GM12875 (cell line): ENCODE measurements at regions not wholly inside any gene's neighbourhood (a gene's known extent, or its start where the extent isn't known, plus 50 kb on each side); places are given as distances from the start of the nearest gene placed in this dataset.

Source experiments
- H3K4me3 ChIP-seq: one replicate; pipeline ENCODE4 v1.5.1; 2011; ENCODE audit warnings: low read depth, low read length, control low read depth
- TF ChIP-seq, protein P1 (sequence below): IDR thresholded peaks from 2 replicates; pipeline ENCODE4 v1.5.1; 2011; ENCODE audit warnings: low read depth, mild to moderate bottlenecking, control low read depth, inconsistent platforms, low read length, moderate library complexity, borderline replicate concordance; ENCODE audit not compliant: insufficient read depth

DNA sequence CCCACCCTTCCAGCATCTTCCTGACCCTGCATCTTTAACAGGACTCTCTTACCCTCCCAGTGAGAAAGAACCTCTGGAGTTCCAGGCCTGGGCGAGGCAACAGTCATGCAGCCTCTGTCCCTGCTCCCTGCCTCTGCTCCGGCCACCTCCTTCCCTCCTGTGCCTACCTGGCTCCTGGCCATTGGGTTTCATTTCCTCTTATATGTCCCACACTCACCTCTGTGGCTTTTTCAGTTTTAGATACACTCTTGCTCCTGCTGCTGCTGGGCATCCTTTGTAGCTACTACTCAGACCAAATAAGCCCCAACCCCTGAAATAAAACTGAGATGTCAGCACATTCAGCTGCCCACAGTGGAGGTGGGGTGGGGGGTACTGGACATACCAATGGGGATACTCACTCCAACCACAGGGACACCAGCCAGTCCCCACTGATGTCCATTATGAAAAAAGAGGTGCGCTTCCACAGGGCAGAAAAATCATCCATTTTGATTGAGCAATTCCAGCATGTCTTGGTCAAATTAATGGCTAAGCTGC, 99.1 kb upstream of the NRXN3 start:
- TF ChIP-seq, protein P1, sequence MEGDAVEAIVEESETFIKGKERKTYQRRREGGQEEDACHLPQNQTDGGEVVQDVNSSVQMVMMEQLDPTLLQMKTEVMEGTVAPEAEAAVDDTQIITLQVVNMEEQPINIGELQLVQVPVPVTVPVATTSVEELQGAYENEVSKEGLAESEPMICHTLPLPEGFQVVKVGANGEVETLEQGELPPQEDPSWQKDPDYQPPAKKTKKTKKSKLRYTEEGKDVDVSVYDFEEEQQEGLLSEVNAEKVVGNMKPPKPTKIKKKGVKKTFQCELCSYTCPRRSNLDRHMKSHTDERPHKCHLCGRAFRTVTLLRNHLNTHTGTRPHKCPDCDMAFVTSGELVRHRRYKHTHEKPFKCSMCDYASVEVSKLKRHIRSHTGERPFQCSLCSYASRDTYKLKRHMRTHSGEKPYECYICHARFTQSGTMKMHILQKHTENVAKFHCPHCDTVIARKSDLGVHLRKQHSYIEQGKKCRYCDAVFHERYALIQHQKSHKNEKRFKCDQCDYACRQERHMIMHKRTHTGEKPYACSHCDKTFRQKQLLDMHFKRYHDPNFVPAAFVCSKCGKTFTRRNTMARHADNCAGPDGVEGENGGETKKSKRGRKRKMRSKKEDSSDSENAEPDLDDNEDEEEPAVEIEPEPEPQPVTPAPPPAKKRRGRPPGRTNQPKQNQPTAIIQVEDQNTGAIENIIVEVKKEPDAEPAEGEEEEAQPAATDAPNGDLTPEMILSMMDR = no peak
- H3K4me3 ChIP-seq = no peak overlapping the region

DNA sequence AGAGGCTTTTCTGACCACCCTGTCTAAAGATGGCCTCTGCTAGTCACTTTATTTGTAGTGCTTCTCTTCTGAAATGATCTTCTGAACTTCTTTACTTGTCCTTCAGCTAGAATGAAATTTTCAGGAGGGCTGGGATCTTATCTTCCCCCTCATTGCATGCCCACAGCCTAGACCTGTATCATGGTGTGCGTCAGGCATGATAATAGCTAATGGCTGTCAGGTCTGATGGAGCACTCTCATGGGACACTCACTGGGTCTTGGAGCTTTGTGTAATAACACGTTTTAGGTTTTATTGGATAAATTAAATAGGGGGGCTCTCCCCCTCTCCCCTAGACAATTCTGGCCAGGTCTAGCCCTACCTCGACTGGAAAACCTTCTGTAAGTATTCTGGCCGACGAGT, 97.1 kb upstream of the NRXN3 start:
- TF ChIP-seq, protein P1 = no peak

DNA sequence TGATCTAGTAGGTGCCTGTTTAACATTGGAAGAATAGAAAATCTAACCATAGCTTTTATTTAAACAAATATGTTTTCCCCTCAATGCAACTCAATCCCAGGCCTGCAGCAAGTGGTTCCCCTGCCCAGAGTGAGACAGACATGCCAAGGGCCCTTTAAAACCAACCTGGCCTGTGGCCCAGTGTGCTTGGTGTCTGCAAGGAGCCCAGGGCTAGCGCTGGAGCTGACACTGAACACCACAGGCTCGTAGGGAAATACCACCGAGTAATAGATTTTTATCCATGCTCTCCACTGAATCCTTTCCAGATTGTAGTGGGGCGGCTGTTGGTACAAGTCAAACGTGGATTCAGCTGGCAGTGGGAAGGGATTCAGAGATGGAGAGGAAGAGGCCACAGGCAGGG, 95.6 kb upstream of the NRXN3 start:
- no peak overlapping the region for H3K4me3 ChIP-seq
- TF ChIP-seq, protein P1 = no peak

More for the DNA sequence above, 97.1 kb upstream of the NRXN3 start:
- H3K4me3 ChIP-seq = no peak overlapping the region

DNA sequence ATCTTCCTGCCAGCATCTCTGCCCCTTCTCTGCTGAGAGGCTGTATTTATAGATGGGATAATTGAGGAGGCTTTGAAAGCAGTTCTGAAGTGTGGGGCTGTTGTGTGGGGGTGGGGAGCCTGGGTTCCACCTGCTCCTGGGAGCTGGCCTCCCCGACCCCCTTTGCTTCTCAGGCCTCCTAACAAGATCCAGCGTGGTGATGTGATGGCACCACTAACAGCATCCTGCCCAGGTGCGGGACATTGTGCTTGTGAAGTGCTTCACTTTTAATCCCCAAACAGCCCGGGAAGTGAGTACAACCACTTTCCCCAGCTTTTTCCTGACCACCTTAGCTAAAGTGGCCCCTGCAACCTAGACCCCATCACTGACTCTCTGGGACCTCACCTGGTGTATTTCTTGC, 95.1 kb upstream of the NRXN3 start:
- H3K4me3 ChIP-seq = no peak overlapping the region
- TF ChIP-seq, protein P1 = no peak

DNA sequence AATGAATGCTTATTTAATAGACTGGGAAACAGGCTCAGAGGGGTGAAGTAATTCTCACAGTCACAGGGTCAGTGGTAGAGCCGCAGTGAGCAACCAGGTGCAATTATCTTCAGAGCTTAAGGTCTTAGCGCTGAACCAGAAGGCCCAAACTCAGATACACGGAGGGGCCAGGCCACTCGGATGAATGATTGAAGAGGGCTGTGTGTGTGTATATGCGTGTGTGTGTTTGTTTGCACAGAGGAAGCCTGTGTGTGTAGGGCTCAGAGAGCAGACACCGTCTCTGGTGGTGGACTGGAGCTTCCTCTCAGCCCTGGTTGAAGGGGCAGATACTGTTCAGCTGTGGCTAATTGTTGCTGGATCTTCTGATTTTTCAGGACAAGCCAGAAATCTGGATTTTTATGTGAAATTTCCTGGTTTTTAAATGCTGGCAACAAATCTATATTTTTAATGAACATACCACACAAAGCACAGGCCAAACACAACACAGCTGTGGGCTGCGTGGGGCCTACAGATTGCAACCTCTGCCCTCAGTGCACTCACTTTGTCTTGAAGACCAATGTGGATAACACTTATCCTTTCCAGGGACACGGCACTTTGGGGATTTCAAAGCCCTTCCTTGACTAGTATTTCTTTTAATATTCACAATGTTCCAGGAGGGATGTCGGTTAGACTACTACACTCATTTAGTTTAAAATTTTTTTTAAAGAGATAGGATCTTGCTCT, 94.5 kb upstream of the NRXN3 start:
- TF ChIP-seq, protein P1 = no peak
- no peak overlapping the region for H3K4me3 ChIP-seq

DNA sequence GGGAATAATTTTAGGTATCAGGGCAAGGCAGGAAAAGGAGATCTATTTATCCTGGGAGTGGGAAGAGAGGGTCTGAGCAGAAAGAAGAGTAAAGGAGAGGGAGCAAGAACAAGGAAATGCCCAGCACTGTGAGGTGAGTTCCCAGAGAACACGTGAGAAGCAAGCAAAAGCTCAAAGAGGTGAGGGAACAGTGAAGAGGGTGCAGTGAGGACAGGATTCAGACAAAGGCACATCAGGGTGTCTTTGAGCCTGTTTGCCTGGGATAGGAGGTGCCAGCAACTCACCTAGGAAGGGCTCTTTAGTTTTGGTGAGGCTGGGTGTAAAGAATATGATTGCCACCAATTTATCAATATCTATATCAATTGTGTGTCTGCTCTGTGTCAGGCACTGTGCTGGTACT, 88.9 kb upstream of the NRXN3 start:
- H3K4me3 ChIP-seq = no peak overlapping the region
- TF ChIP-seq, protein P1 = no peak

DNA sequence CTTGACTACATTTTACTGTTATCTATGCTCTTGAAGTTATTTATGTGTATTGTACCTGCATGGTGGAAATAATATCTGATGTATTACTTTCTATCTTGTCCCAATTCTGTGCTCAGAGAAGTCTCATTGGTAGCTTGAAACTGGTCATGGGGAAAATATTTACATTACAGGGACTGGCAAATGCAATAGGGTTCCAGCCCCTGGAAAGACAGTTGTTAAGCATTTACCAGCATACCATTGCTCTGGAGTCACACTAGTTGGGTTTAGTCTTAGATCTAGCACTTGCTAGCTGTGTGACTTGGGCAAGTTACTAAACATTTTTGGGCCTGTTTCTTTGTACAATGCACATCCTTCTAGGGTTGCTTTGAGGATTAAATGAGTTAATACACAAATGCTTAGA, 86.3 kb upstream of the NRXN3 start:
- TF ChIP-seq, protein P1 = no peak
- no peak overlapping the region for H3K4me3 ChIP-seq
